GM12872 (cell line): ENCODE measurements at regions not wholly inside any gene's neighbourhood (a gene's known extent, or its start where the extent isn't known, plus 50 kb on each side); places are given as distances from the start of the nearest gene placed in this dataset.

Experiments used
- TF ChIP-seq, protein P1 (sequence below): IDR thresholded peaks from 3 replicates; pipeline ENCODE4 v1.5.1; 2011; ENCODE audit warnings: low read depth, mild to moderate bottlenecking, low read length, moderate library complexity; ENCODE audit not compliant: insufficient read depth

DNA sequence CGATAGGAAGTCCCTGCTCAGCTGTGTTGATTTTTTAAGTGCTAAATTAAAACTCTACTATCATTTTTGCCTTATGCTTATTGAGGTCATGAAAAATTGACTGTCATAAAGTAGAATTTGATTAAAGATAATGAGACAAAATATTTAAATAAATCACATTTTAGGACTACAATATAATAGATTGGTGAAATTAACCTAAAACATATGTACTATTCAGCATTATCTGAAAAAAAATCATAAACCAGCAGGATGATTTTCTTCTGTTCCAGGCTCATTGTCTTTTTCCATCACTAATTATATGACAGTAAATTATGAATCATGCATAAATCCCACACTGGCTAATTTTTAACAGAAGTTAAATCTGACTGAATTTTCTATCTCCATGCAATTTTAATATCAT is 373.6 kb upstream of the NRSN1 start:
- TF ChIP-seq, protein P1, sequence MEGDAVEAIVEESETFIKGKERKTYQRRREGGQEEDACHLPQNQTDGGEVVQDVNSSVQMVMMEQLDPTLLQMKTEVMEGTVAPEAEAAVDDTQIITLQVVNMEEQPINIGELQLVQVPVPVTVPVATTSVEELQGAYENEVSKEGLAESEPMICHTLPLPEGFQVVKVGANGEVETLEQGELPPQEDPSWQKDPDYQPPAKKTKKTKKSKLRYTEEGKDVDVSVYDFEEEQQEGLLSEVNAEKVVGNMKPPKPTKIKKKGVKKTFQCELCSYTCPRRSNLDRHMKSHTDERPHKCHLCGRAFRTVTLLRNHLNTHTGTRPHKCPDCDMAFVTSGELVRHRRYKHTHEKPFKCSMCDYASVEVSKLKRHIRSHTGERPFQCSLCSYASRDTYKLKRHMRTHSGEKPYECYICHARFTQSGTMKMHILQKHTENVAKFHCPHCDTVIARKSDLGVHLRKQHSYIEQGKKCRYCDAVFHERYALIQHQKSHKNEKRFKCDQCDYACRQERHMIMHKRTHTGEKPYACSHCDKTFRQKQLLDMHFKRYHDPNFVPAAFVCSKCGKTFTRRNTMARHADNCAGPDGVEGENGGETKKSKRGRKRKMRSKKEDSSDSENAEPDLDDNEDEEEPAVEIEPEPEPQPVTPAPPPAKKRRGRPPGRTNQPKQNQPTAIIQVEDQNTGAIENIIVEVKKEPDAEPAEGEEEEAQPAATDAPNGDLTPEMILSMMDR, result no peak

GRCh38 chr6:23754197-23754596 is 371.8 kb upstream of the NRSN1 start:
- TF ChIP-seq, protein P1, result 0 out of 3 replicates have a peak, but pooled peaks have one; percentile 1

- TF ChIP-seq, protein P1, result no peak
These were observed 350.9 kb upstream of the NRSN1 start for GRCh38 chr6:23775127-23775526.

- TF ChIP-seq, protein P1, result no peak
These were observed 342.1 kb upstream of the NRSN1 start for GRCh38 chr6:23783901-23784300.

DNA sequence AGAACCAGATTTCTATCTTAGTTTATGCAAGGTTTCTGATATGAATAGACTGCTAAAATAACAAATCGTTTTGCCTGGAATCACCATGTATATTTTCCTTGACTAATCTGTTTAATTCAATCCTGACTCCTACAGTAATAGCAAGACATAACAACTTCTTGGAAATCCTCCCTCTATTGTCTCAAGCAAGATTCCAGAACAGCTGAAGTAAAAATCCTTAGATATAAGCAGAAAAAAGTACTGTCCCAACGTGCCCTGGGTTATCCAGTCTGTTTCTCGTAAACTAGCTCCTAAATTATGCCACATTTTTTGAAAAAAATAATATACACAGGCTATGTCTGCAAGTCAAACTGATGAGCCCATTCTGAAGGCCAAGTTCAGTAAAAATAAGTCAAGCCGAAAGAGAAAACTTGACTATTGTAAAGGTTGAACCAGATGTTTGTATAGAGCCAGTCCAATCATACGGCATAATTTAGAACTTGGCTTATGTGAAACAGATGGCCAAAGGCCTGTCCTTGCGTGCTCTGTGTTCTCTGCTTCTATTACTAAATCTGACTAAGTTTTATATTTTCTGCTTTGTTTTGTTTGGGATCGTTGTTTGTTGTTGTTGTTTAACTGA is 341.6 kb upstream of the NRSN1 start:
- TF ChIP-seq, protein P1, result no peak

DNA sequence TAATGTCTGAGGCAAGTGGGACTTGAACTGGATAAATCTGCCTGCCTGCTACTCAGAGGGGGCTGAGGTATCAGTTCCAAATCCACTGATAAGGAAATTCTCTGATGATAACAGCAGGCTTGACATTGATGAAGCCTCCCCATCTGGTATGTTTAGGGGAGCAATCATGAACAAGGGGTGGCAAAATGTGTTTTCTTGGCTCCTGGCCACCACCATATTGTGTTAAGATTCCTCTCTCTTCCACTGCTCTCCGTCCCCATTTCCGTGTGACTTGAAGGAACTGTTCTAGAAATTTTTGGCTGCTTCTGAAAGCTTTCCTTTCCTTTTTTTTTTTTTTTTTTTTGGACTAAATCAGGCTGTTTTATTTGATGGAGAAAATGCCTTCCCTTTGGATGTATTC is 335.3 kb upstream of the NRSN1 start:
- TF ChIP-seq, protein P1, result no peak

DNA sequence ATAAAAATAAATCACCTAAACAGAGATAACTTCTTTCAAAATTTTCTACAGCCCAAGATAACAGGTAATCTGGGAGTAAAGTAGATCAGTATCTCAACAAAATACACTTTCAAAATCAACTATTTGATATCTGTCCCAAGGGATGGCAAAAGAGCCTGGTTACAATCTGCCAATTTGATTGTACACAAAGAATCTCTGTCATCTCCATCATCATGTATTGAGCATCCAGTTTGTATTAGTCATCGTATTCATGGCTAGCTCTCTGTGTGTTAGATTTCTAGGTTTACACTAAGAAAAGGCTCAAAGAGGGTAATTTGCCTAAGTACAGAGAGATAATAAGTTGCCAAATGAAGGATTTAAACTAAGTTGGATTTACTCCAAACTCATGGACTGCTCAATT is 329.0 kb upstream of the NRSN1 start:
- TF ChIP-seq, protein P1, result no peak
